Amniotic epithelial cell (primary cell): ENCODE measurements at regions not wholly inside any gene's neighbourhood (a gene's known extent, or its start where the extent isn't known, plus 50 kb on each side); places are given as distances from the start of the nearest gene placed in this dataset.

Experiments used
- DNase-seq: peaks from one replicate; pipeline ENCODE4 v3.0.0-alpha.2; 2010; ENCODE audit warnings: low read depth

DNA sequence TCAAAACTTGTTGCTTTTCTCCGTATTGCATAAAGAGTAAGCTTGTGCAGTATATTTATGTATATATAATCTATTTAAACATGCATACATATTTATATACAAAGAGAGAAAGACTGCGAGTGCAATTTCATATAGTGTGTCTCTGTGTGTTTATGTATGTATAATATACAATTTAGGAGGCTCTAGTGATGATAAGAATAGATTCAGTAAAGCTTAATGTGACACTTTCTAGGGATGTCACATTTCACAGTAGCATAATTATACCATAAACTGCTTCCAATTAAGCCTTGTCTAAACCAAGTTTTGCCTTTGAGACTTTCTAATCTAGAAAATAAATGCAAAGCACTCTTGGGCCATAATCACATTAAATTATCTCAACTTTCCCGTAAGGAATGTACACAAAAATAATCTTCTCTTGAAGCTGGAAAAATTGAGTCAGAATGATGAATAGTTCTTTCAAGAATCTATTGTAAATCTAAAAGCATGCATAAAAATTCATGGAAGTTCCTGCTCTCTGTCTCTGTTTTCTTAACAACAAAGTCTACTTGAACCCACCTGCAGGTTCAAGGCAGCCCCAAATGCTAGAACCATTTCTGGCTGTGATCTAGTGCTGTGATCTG, 114.1 kb upstream of the NPY2R start:
- DNase-seq = peak; percentile 37

GRCh38 chr4:155099231-155099630, 109.2 kb upstream of the NPY2R start:
- DNase-seq = no peak

GRCh38 chr4:155106629-155107028, 101.8 kb upstream of the NPY2R start:
- DNase-seq = no peak

DNA sequence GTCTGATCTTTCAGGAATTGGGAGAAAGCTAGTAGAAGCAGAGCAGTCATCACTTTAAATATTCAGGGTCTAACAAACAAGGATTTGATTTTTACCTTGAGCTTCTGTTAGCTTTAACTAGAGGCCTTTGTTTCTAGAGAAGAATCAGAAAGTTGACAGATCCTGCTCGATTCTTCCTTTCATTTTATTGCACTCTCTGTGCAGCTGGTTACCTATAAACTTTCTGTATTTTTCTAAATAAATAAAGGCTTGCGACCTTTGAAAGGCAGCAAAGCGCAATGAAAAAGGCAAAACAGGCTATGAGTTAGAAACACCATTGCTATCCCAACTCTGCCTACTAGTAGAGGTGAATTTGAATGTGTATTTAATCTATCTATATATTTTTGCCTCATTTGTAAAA, 101.4 kb upstream of the NPY2R start:
- no peak for DNase-seq

DNA sequence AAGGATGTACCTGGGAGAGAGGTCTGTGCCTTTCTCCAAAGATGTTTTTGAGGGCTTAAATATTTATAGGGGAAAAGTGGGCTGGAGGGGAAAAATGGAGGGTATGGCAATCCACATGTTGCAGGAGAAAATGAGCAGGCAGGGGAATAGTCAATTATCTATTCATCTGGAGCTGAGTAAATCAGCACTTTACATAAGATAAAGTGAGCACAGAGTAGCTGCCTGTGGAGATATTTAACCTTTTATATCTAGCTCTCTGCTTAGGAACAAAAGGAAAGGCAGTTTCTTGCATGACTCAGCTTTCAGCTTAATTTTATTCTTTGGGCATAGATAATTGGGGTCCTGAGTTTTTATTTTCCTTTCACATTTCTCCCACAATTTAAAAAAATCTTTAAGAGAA, 93.6 kb upstream of the NPY2R start:
- no peak for DNase-seq

DNA sequence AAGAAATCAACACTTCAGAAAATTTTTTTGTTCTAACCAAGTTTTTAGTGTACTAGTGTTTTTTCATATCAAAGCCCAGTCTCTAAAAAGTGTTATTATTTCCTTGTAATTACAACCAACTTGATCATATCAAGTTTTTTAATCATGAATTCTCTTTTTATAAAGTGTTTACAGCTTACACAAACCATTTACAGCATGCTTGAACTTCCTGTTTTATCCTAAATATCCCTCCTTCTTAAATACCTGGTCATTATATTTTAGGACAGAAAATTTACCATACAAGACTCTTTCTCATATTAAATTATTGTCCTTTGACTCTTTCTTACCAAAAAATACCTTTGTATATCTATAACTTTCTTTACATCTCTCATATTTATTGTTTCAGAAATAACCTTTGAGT, 89.4 kb upstream of the NPY2R start:
- no peak for DNase-seq

DNA sequence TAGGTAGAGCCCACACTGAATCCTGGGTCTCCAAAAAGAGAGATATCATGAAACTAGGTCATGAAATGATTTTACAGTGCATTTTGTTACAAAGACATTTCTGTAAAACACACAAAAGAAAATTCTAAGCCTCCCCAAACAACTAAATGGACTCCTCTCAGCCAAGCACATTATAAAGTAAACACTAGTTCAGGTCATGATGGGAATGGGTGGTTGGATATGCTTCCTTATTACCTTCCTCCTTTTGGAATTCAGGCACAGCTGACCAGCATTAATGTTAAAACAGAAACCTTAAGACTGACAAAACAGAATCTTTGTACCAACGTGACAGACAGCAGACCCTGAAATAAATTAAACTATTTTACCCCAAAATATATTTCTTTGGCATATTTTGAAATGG, 87.9 kb upstream of the NPY2R start:
- DNase-seq = no peak

GRCh38 chr4:155122382-155122781, 86.1 kb upstream of the NPY2R start:
- no peak for DNase-seq

DNA sequence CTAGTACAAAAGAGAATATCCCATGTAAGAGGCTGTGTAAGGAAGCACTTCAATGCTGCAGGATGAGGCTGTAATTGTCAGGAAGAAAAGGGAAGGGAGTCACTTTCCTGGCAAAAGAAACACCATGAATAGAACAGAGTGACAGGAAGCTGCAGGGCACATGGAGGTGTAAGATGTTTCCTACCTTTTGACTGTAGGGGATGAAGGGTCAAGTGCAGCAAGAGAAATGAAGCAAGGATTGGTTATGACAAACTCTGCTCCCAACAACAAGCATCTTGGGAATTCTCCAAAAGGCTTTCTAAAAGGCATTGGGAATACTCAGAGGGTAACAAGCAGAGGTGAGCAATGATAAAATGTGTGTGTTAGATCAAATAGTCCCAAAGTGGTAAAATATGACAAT, 74.3 kb upstream of the NPY2R start:
- no peak for DNase-seq

GRCh38 chr4:155140889-155141288, 67.5 kb upstream of the NPY2R start:
- no peak for DNase-seq

DNA sequence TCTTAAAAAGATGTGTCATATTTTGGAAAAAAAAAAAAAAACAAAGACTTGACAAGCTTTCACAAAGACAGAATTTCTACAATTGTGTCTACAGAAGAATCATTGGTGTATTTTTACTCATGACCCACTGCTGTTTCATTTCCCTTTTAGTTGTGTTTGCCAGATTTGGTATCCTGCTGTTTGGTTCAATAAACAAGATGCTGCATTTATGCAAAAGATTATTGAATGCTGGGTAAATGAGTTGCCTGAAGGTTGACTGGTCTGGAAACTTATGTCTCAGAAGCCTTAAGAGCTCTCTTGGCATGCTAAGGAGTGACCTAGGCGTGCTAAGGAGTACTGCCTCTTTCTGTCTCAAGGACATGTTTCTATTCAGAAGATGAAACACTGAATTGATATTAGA, 64.9 kb upstream of the NPY2R start:
- no peak for DNase-seq
